HG02943 (cell line): ENCODE measurements at regions not wholly inside any gene's neighbourhood (a gene's known extent, or its start where the extent isn't known, plus 50 kb on each side); places are given as distances from the start of the nearest gene placed in this dataset.
"Not testable (repeated sequence)": the region's sequence is repeated elsewhere in the genome, so short reads cannot be mapped to it uniquely, and the experiment has no call there.

Experiments used
- ATAC-seq: cut with Tn5 transposase; IDR thresholded peaks from one replicate; pipeline ENCODE4 v1.9.1; 2021; ENCODE audit warnings: mild to moderate bottlenecking, low read depth, moderate library complexity; ENCODE audit not compliant: unreplicated experiment

DNA sequence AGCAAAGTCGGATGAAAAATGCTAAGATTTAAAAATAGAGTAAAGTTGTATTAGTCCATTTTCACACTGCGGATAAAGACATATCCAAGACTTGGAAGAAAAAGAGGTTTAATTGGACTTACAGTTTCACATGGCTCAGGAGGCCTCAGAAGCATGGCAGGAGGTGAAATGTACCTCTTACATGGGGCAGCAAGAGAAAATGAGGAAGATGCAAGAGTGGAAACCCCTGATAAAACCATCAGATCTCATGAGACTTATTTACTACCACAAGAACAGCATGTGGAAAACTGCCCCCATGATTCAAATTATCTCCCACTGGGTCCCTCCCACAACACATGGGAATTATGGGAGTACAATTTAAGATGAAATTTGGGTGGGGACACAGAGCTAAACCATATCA, 391.7 kb downstream of the PTPRC start:
- ATAC-seq, result not testable (repeated sequence)

DNA sequence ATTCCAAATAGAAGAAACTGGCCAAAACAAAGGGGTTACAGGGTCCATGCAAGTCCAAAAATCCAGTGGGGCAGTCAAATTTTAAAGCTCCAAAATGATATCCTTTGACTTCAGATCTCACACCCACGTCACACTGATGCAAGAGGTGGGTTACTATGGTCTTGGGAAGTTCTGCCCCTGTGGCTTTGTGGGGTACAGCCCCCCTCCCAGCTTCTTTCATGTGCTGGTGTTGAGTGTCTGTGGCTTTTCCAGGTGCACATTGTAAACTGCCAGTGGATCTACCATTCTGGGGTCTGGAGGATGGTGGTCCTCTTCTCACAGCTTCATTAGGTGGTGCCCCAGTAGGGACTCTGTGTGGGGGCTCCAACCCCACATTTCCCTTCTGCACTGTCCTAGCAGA, 392.3 kb downstream of the PTPRC start:
- ATAC-seq, result not testable (repeated sequence)

DNA sequence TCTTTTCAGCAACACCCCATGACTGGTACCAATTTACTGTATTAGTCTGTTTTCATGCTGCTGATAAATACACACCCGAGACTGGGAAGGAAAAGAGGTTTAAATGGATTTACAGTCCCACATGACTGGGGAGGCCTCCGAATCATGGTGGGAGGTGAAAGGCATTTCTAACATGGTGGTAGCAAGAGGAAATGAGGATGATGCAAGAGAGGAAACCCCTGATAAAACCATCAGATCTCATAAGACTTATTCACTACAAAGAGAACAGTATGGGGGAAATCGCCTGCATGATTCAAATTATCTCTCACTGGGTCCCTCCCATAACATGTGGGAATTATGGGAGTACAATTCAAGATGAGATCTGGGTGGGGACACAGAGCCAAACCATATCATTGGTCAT, 393.6 kb downstream of the PTPRC start:
- not testable (repeated sequence) for ATAC-seq

DNA sequence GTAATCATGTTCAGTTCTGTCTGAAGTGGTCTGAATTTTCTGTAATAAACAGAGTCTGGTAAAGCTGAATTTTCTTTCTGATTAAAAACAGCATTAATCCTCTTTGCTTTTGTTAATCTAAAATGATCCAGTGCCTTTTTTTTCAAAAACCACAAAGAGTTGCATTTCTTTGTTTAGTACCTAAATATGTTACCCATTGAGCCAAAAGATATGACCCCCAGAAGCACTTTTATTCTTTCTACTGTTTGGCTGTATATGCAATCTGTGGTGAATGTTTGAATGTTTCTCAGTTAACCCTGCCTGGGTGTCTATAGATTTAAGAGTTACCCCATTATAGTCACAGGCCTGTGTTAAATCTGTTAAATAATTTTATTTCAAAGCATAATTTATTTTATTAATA, 394.8 kb downstream of the PTPRC start:
- ATAC-seq, result no peak

DNA sequence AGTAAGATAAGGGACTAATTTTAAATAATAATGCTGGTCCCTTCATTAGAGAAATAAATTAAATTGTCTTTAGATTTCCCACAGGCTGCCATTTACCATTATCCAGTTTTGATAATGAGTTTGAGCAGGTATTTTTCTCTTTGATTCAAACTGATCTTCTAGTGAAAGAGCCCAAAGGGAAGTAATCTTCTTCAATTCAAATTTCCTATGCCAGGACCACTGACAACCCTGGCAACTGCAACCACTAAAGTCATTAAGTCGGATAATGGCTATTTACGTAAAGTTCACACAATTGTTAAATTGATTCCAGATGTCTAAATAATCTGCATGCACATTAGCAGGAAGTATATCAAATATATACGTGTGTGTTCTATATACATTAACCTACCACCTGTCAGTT, 399.3 kb downstream of the PTPRC start:
- no peak for ATAC-seq

DNA sequence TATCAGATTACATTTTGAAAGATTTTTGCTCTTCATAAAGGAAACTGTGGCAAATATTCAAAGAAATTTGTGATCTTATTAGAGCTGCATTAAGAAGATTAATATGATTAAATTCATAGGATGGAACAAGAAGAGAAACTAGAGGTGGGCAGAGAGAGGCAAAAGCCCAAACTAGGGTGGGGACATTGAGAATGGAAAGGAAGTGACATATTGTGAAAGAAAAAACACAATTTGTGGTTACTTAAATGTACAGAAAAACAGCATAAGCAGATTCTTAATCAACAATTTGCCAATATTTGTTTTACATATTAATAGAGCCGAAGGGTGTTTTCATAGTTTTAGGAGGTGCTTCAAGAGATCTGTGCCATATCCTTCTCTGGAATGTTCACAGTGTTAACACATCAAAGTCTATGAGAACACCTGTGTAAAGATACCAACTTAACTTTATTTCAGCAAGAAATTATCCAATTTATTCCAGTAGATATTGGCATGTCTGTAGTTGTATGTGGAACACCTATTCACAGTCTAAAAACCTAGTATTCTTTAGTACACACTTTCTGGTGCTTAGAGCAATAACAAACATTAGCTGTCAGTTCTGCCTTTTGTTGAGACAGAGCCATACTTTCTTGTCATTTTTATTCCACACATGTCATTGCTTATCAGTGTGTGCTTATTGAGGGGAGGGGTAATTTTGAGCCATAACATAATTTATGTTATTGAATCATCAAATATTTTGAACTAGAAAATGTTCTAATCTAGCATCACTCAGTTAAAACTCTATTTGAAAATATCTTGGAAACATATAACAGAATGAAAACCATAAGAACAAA, 401.5 kb downstream of the PTPRC start:
- ATAC-seq, result no peak

DNA sequence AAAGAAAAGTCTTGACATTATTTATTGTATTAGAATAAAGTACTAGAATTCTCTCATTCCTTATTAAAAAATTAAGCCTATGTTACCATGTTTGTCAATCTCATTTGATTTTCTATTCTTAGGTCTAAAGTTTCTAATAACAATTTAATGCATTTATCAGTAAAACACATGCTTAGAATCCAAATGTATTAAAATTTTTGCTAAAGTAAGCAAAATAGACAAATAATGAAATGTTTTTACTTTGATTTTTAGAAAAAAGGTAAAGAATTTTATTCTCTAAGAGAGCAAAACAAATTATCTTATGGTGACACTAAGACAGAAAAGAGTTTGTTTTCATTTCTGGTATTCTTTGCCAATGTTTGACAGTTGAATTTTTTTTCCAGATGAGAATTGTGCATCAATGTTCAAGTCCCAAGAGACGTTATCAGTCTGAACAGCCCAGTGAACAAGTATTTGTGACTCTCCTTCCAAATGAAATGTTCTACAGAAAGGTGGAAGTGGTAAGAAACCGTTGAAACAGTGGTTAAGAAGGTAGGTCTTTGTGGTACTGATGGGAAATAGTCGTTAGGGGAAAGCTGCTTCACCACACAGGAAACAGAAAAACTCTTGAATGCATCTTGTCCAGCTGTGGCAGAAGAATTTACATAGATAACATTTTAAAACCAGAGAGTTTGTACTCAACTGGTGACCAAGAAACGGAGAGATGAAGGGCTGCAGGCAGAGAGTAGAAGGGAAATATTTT, 402.5 kb downstream of the PTPRC start:
- ATAC-seq, result peak; percentile 99

DNA sequence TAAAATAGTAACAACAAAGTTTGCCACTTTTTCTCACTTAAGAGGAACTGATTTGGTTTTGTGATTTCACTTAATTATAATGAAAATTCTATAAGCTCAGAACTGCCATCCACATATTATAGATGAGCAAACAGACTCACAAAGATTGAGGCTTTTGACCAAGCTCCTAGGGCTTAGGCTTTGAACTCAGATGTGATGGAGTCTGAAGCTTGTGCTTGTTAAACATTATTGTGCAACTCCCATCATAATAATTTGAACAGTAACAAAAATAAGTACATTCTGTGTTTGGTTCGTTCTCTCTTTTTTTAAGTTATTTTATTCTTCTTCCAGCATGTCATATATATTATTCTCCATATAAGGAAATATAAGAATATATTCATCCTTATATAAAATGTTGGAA, 403.4 kb downstream of the PTPRC start:
- no peak for ATAC-seq

DNA sequence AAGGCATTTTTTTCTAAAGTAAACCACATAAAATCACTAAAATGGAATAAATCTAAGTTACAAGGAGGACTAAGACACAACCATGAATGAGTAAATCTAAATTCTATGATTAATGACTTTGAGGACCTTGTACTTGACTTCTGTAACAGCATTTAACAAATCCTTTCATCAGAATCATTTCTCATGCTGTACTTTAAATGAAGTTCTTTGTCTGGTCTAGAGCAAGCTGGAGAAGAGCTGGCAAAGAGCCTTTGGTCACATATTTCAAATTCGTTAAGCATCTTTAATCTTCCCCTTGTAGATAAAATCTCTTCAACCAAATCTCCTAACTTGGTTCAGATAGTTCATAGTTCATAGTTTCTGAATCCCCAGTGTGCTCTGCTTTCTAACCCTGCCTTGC, 405.4 kb downstream of the PTPRC start:
- ATAC-seq, result no peak

DNA sequence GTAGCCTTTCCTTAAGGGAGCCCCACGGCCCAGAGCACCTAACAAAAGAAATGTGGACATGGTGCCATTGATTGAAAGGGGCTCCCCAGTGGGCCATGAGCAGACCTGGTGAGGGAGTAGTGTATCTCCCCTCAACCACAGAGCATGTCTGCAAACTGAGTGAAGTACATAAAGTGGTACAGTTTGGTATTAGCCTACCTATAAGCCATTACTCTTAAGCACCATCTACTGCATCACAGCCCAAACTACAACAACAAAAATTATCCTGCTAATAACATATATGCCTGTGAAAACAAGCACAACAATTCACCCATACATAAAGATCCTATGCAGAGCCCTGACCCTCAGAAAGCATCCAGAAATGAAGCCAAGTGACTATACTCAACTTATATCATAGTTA, 407.8 kb downstream of the PTPRC start:
- no peak for ATAC-seq

DNA sequence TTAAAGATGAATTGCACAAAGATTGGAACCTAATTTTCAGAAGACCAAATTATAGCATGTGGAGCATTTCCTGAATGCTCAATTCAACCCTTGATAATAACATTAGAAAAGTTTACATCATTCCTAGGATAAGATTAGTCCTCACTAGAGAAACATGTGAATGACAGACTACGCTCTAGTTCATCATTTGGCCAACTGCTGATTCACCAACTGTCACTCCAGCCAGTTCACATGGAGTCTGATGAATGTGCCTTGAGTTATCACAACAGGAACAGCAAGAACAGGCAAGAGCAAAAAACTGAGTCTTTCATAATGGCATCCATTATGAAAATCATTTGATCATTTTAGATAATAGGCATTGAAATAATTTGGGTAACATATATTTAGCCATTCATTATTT, 415.9 kb downstream of the PTPRC start:
- no peak for ATAC-seq

DNA sequence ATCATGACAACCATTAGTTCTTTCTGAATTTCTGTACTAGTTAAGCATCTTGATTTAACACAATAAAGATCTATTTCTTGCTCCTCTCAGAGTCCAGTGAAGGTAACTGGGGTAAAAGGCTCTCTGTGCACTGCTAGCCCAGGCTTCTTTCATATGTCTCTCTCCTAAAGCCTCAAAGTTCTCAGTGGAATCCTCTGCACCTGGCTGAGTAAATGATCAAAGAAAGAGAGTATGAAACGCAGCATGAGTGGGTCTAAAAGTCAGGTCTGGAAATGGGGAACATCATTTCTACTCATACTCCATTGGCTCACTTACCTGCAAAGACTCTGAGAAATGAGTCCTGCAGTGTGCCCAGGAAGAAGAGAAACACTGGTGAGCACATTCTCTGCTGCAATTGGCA, 418.5 kb downstream of the PTPRC start:
- no peak for ATAC-seq

DNA sequence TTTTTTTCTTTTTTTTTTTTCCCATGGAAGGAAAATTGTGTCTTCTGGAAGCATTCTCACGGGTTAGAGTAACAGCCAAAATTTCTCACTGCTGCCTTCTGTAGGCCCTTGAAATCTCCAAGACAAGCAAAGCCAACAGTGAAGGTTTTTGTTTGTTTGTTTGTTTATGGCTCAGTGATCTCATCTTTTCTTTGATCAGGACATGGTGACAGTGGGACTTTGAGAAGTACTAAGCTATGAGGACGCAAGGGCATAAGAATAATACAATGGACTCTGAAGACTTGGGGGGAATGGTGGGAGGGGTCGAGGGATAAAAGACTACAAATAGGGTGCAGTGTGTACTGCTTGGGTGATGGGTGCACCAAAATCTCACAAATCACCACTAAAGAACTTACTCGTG, 419.4 kb downstream of the PTPRC start:
- ATAC-seq, result no peak

DNA sequence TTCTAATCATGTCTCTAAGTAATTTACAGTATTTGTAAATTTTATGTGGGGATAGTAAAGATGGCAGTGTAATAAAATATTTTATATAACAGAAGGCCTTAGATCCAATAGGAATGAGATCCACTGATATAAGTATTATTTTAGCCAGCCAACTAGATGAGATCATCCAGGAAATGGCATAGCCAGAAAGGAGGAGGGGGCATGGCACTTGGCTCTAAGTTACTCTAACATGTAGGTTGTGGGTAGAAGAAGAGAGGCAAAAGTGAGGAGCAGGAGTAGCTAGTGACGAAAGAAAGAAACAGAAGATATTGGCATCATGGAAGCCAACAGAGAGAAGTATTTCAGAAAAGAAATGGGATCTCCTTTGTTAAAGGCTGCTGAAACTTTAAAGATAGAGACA, 426.1 kb downstream of the PTPRC start:
- no peak for ATAC-seq

DNA sequence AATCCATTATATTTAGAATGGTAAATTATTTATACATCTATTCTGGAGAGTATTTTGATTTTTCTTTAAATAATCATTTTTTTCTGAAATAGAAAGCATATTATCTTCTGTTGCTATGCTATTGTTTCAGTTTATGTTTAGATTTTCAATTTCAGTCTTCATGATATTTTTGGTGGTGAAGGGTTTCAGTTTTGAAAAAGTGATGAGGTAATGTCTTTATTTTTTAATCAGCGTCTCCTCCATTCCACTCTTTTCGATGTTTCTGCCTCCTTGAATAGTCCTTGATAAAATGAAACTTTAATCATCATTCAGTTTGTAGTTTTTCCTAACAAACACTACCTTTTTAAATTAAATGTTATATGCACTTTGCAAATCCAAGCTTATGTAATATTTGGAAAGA, 428.6 kb downstream of the PTPRC start:
- peak; percentile 90 for ATAC-seq

DNA sequence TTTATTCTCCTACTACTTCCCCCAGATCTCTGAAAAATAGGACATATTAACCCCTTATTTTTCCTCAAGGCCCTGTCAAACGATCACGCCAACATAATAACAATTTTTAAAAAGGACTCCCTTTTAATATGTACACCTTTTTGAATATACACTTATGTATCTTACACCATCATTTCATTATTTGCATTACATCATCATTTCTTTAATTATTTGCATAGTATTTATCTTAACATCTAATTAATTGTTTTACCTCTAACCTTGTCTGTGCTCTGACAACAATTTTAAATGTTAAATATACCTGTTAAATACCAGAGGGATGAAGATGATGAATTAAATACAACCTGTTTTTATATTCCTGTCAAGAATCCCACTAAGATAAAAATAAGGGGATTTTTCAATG, 432.2 kb downstream of the PTPRC start:
- ATAC-seq, result no peak

DNA sequence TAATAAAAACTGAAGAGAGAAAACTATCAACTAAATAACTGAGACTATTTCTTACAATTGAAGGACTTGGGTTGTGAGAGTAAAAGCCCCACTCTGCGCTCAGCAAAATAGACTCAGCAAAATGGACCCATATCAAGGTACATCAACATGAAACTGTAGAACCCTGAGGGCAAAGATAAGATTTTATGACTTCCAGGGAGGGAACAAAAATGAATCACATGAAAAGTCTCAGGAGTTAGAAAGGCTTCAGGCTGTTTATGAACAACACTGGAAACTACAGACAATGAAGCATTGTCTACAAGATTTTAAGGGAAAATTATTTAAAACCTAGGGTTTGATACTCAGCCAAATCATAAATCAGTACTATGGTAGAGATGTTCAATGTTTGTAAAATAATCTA, 434.3 kb downstream of the PTPRC start:
- ATAC-seq, result no peak

DNA sequence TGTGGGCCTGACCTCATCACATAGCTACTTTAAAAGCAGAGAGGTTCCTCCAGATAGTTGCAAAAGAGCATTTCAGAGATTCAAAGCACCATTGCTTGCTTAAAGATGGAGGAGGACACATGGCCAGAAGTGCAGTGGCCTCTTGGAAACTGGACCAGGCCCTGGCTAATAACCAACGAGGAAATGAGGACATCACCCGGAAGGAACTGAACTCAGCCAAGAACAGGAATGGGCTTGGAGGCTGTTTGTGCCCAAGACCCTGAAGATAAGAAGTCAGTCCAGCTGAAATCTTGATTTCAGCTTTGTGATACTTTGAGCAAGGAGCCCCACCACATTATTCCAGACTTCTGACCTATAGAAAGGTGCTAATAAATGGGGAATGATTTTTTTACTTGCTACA, 437.0 kb downstream of the PTPRC start:
- ATAC-seq, result no peak

DNA sequence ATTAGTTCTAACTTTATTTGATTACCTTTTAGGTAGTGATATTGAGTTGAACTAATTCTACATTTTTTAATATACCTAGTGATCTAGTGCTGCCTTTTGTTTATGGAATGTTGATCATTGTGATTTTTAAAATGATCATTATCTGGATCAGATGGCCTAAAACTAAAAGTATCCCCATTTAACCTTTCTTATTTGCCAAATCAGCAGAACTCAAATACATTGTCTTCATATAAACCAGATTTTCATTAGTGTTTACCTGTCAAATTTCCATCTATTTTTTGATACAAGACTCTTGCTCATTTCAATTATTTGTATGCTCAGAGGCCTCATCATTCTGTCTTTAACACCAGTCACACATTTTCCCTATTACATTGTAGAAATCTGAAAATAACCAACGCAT, 441.2 kb downstream of the PTPRC start:
- no peak for ATAC-seq

DNA sequence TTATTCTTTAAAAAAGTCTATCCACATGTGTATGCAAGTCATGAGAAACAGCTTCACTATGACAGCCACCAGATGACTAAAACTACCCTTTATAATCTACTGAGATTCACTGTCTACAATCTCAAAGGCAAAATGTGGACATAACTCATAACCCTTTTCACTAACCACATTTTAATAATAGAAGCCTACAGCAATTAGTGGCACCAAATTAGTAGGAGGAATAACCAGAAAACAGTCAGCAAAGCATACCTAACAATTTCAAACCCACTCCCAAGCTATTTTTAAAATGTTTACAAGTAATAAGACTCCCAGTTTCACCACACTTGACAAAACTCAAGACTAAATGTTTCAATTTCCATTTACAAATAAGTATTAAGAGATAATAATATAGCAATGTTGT, 442.9 kb downstream of the PTPRC start:
- peak; percentile 46 for ATAC-seq

DNA sequence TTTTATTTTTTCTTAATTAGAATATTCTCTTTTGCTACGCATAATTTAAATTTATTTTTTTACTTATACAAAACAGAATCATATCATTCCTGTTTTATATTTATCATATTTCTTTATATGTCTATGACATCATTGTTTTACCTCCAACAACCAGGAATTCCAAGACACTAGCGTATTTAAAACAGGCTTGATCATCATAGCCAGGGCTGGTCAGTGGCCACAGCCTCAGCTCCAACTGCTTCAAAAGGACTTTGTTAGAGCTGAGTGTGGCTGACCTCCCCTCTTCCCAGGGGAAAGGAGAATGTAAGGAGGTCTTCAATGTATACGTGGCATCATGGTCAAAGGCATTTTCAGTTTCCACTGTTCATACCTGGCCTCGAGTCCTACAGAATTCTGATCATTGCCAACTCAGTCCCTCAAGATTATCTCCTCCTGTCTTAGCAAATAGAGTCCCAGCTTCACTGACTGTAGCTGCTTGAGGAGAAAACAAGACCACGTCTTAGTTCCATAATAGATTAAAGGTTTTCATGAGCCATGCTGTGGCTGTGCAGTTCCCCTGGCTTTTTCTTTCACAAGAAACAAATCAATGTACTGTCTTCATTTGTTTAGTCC, 444.0 kb downstream of the PTPRC start:
- ATAC-seq, result no peak

DNA sequence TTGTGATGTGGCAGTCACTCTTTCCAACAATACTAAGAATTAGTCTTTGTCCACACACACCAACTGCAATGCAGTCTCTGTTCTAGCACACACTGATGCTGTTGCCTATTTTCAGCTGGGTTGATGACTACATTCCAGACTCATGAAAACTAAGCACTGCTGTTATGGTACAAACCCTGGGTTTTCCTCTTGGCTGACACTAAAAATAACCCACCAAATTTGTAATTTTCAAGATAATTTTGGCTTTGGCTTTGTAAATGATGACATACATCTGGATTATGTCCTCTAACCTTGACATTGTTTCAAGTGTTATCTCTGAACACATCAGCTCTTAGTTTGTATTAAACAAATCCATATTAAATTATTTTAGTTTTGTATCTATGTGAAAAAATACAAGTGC, 444.8 kb downstream of the PTPRC start:
- no peak for ATAC-seq
